Panc1 (cell line): ENCODE measurements at regions not wholly inside any gene's neighbourhood (a gene's known extent, or its start where the extent isn't known, plus 50 kb on each side); places are given as distances from the start of the nearest gene placed in this dataset.

Experiments used
- ATAC-seq: fragments of 200-7000 bp; cut with Tn5 transposase; 2 replicates; pipeline ENCODE4 v1.9.1; 2020; ENCODE audit warnings: mild to moderate bottlenecking, moderate library complexity
- BruUV-seq: library from RNA; stranded (reverse); fragments of 400-500 nt; replicated peaks from 2 replicates; lab custom pipeline; 2021; lab: Mats Ljungman, UMichigan
- CTCF ChIA-PET: fragments of 300-600 bp; sonication (Branson Sonifier 250); formaldehyde crosslinking; loops from one replicate; lab custom pipeline; 2022; ENCODE audit warnings: antibody characterized with exemption; lab: Charles Lee
- POLR2A ChIA-PET: fragments of 300-600 bp; sonication (Branson Sonifier 250); formaldehyde crosslinking; loops from one replicate; lab custom pipeline; 2022; ENCODE audit warnings: antibody characterized with exemption; lab: Charles Lee
- DNase-seq: peaks from one replicate; pipeline ENCODE4 v3.0.0-alpha.2; 2010; ENCODE audit warnings: low read depth, low spot score
- H3K27ac ChIP-seq: 2 replicates; pipeline ENCODE4 v1.5.1; 2011; ENCODE audit warnings: mild to moderate bottlenecking, low read length, inconsistent platforms
- H3K27me3 ChIP-seq: fragments of 200-500 bp; sonication (Bioruptor generic); 2 replicates; pipeline ENCODE4 v1.6.0; 2014; ENCODE audit warnings: low read length, inconsistent platforms; ENCODE audit not compliant: control insufficient read depth, insufficient read depth
- H3K36me3 ChIP-seq: fragments of 200-500 bp; sonication (Bioruptor generic); 2 replicates; pipeline ENCODE4 v1.5.1; 2014; ENCODE audit warnings: inconsistent platforms, mild to moderate bottlenecking, low read length, moderate library complexity; ENCODE audit not compliant: control insufficient read depth, insufficient read depth
- H3K4me1 ChIP-seq: 2 replicates; pipeline ENCODE4 v1.5.1; 2011; ENCODE audit warnings: inconsistent platforms, mild to moderate bottlenecking, low read length, moderate library complexity; ENCODE audit not compliant: control insufficient read depth, insufficient read depth
- H3K4me3 ChIP-seq, 2 experiments: 2 replicates each; pipeline ENCODE4 v1.5.1; 2011 to 2012; ENCODE audit warnings: low read depth in 2 of 2, low read length in 2 of 2, mild to moderate bottlenecking in 2 of 2, inconsistent platforms in 1 of 2, moderate library complexity in 1 of 2
- H3K9me3 ChIP-seq: fragments of 200-500 bp; sonication (Bioruptor generic); 2 replicates; pipeline ENCODE4 v1.5.1; 2014; ENCODE audit warnings: low read depth, mild to moderate bottlenecking, inconsistent platforms, low read length, moderate library complexity; ENCODE audit not compliant: control insufficient read depth, insufficient read depth
- POLR2AphosphoS5 ChIP-seq: IDR thresholded peaks from 2 replicates; pipeline ENCODE4 v1.6.1; 2012; ENCODE audit warnings: mild to moderate bottlenecking, low read depth, low read length, moderate library complexity
- SIN3A ChIP-seq: IDR thresholded peaks from 2 replicates; pipeline ENCODE4 v1.6.1; 2012; ENCODE audit warnings: low read depth, mild to moderate bottlenecking, low read length, moderate library complexity, borderline replicate concordance; ENCODE audit not compliant: insufficient read depth
- TCF7L2 ChIP-seq: IDR thresholded peaks from 2 replicates; pipeline ENCODE4 v1.6.1; 2011; ENCODE audit warnings: mild to moderate bottlenecking, low read depth, low read length, inconsistent platforms
- in situ Hi-C: cut with HindIII; loops from 2 replicates; pipeline ENCODE4 v1.10.0; 2016; ENCODE audit warnings: low sequenced_read_pairs, low pct_unique_long_range_greater_than_20kb
- intact Hi-C: fragments of 100-400 bp; cut with micrococcal nuclease; formaldehyde crosslinking; loops from one replicate; pipeline ENCODE4 v1.10.0; 2022; ENCODE audit not compliant: unreplicated experiment
- TF ChIP-seq, protein P1 (sequence below): fragments of 450-650 bp; IDR thresholded peaks from 2 replicates; pipeline ENCODE4 v1.5.1; 2017; ENCODE audit warnings: mild to moderate bottlenecking
- TF ChIP-seq, protein P2 (sequence below), 2 experiments: IDR thresholded peaks; 2 replicates each; pipeline ENCODE4 v1.6.1; 2011 to 2012; ENCODE audit warnings: low read depth in 2 of 2, control low read depth in 1 of 2, low read length in 1 of 2, mild to moderate bottlenecking in 1 of 2, moderate library complexity in 1 of 2; ENCODE audit not compliant: insufficient read depth in 1 of 2

DNA sequence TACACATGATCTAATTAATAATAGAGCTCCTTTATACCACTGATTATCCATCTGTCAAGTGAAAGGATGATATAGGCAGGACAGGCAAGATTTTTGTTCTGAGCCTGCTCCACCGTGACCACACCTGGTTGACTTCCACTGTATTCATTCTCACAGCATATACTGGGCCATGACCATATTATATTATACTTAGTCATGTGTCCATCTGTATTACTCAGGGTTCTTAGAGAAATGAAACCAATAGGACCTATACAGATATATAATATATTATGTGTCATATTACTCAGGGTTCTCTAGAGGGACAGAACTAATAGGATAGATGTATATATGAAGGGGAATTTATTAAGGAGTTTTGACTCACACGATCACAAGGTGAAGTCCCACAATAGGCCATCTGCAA is 675.1 kb downstream of the GRXCR1 start:
- Histone ChIP-seq H3K27me3 (no peaks in the 10 kb centered on the region), H3K36me3 (no peaks in the 10 kb centered on the region), H3K27ac (no peak overlapping the region), H3K4me3 (no peak overlapping the region), H3K9me3 (no peaks in the 10 kb centered on the region), H3K4me1 (no peaks in the 10 kb centered on the region)
- ATAC-seq (no peak), DNase-seq (no peak)
- in situ Hi-C loops, result no loop called here
- BruUV-seq, result no TSS peak
- CTCF ChIA-PET, result no interaction called here
- TF ChIP-seq POLR2AphosphoS5 (no peak), SIN3A (no peak), TCF7L2 (no peak)
- TF ChIP-seq, protein P1, sequence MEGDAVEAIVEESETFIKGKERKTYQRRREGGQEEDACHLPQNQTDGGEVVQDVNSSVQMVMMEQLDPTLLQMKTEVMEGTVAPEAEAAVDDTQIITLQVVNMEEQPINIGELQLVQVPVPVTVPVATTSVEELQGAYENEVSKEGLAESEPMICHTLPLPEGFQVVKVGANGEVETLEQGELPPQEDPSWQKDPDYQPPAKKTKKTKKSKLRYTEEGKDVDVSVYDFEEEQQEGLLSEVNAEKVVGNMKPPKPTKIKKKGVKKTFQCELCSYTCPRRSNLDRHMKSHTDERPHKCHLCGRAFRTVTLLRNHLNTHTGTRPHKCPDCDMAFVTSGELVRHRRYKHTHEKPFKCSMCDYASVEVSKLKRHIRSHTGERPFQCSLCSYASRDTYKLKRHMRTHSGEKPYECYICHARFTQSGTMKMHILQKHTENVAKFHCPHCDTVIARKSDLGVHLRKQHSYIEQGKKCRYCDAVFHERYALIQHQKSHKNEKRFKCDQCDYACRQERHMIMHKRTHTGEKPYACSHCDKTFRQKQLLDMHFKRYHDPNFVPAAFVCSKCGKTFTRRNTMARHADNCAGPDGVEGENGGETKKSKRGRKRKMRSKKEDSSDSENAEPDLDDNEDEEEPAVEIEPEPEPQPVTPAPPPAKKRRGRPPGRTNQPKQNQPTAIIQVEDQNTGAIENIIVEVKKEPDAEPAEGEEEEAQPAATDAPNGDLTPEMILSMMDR, result no peak
- TF ChIP-seq, protein P2, sequence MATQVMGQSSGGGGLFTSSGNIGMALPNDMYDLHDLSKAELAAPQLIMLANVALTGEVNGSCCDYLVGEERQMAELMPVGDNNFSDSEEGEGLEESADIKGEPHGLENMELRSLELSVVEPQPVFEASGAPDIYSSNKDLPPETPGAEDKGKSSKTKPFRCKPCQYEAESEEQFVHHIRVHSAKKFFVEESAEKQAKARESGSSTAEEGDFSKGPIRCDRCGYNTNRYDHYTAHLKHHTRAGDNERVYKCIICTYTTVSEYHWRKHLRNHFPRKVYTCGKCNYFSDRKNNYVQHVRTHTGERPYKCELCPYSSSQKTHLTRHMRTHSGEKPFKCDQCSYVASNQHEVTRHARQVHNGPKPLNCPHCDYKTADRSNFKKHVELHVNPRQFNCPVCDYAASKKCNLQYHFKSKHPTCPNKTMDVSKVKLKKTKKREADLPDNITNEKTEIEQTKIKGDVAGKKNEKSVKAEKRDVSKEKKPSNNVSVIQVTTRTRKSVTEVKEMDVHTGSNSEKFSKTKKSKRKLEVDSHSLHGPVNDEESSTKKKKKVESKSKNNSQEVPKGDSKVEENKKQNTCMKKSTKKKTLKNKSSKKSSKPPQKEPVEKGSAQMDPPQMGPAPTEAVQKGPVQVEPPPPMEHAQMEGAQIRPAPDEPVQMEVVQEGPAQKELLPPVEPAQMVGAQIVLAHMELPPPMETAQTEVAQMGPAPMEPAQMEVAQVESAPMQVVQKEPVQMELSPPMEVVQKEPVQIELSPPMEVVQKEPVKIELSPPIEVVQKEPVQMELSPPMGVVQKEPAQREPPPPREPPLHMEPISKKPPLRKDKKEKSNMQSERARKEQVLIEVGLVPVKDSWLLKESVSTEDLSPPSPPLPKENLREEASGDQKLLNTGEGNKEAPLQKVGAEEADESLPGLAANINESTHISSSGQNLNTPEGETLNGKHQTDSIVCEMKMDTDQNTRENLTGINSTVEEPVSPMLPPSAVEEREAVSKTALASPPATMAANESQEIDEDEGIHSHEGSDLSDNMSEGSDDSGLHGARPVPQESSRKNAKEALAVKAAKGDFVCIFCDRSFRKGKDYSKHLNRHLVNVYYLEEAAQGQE (IDR thresholded peaks at IDR 0.05; ENCODE audit: insufficient read depth in 1 of 2, low read depth in 2 of 2, low read length in 1 of 2), result no peak
- intact Hi-C loops, result no loop called here
- POLR2A ChIA-PET, result no interaction called here

DNA sequence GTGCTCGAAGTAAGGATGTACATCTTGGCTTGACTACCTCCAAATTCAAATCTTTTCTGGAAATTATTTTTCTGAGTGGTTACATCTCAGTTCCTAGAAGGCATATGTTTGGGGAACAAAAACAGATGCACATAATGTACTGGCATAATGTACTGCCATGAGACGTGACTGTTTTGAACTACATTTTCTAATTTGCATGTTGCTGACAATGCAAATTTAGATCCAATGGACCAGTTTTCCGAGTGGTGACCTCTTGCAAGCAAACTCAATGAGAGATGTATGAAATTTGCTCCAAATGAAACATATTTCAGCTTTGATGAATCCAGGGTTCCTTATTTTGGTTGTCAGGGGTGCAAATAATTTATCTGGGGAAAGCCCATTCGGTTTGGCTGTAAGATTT is 694.3 kb downstream of the GRXCR1 start:
- BruUV-seq, result no TSS peak
- Histone ChIP-seq H3K4me3 (no peak overlapping the region), H3K36me3 (no peaks in the 10 kb centered on the region), H3K27ac (no peak overlapping the region), H3K9me3 (no peaks in the 10 kb centered on the region), H3K4me1 (no peaks in the 10 kb centered on the region), H3K27me3 (no peaks in the 10 kb centered on the region)
- ATAC-seq (no peak), DNase-seq (no peak)
- ChIA-PET POLR2A (no interaction called here), CTCF (no interaction called here)
- in situ Hi-C loops, result no loop called here
- intact Hi-C loops, result no loop called here
- TF ChIP-seq, protein P1, result no peak
- no peak for TF ChIP-seq TCF7L2
- no peak for TF ChIP-seq SIN3A
- TF ChIP-seq POLR2AphosphoS5, result no peak
- TF ChIP-seq, protein P2 (IDR thresholded peaks at IDR 0.05; ENCODE audit: insufficient read depth in 1 of 2, low read depth in 2 of 2, low read length in 1 of 2), result no peak
